ENCODE measurements at regions not wholly inside any gene's neighbourhood (a gene's known extent, or its start where the extent isn't known, plus 50 kb on each side); places are given as distances from the start of the nearest gene placed in this dataset.
A peak's percentile ranks its signal among the peaks of the same experiment; 100 is the strongest.

DNA sequence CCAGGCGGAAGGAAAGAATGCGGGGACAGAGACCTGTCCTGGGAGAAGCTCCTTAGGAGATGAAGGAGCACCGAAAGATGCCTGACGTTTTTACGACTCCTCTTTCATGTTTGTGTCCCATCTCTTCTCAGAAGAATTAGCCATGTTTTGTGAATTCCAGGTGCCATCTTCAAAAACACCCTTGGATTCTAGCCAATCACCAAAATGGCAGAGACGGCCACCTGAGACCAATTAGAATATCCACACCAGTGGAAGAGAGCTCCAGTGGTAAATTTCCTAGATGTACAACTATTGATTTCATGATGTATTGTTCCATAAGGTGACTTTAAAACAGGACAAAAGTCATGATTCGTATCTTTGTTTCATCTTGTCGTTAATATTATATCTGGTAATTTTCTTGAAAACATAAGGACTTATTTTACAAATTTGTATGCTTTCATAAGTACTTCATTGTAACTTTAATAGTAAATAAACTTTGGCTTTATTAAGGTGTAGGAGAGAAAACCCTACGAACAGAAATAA is 62.3 kb upstream of the NUDT4 start:
- TF ChIP-seq EZH2phosphoT487 (IDR thresholded peaks at IDR 0.05; ENCODE audit: low read depth, severe bottlenecking, unreplicated experiment) (no peak), EZH2 (IDR thresholded peaks at IDR 0.05; ENCODE audit: borderline replicate concordance) (no peak)
- TF ChIP-seq, protein P1, sequence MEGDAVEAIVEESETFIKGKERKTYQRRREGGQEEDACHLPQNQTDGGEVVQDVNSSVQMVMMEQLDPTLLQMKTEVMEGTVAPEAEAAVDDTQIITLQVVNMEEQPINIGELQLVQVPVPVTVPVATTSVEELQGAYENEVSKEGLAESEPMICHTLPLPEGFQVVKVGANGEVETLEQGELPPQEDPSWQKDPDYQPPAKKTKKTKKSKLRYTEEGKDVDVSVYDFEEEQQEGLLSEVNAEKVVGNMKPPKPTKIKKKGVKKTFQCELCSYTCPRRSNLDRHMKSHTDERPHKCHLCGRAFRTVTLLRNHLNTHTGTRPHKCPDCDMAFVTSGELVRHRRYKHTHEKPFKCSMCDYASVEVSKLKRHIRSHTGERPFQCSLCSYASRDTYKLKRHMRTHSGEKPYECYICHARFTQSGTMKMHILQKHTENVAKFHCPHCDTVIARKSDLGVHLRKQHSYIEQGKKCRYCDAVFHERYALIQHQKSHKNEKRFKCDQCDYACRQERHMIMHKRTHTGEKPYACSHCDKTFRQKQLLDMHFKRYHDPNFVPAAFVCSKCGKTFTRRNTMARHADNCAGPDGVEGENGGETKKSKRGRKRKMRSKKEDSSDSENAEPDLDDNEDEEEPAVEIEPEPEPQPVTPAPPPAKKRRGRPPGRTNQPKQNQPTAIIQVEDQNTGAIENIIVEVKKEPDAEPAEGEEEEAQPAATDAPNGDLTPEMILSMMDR (IDR thresholded peaks at IDR 0.05; ENCODE audit: poor library complexity) = no peak
- H3K4me2 ChIP-seq = peak overlapping the region; percentile 43
- WGBS (ENCODE audit: low lambda C conversion rate, missing lambda C conversion rate) = 75% methylated on average over 9 of the region's 9 CpGs
- no peaks in the 10 kb centered on the region for H3K27me3 ChIP-seq
- H3K36me3 ChIP-seq (replicated peaks; ENCODE audit: insufficient read depth, low read depth) = no peaks in the 10 kb centered on the region
- H3K9me2 ChIP-seq (replicated peaks; ENCODE audit: insufficient read depth) = no peaks in the 10 kb centered on the region
- H3K4me3 ChIP-seq = no peak overlapping the region
- peak overlapping the region; percentile 89 for H3K27ac ChIP-seq
- H3K79me2 ChIP-seq = no peaks in the 10 kb centered on the region
- peaks cover 26% of the 10 kb centered on the region for H3K4me1 ChIP-seq (ENCODE audit: insufficient read depth)
- H3K9me3 ChIP-seq (ENCODE audit: low read depth) = no peaks in the 10 kb centered on the region
- DNase-seq (ENCODE audit: low spot score) = no peak
- no peak overlapping the region for H2AFZ ChIP-seq
- no peaks in the 10 kb centered on the region for H4K20me1 ChIP-seq (ENCODE audit: insufficient read depth, poor library complexity, severe bottlenecking)

DNA sequence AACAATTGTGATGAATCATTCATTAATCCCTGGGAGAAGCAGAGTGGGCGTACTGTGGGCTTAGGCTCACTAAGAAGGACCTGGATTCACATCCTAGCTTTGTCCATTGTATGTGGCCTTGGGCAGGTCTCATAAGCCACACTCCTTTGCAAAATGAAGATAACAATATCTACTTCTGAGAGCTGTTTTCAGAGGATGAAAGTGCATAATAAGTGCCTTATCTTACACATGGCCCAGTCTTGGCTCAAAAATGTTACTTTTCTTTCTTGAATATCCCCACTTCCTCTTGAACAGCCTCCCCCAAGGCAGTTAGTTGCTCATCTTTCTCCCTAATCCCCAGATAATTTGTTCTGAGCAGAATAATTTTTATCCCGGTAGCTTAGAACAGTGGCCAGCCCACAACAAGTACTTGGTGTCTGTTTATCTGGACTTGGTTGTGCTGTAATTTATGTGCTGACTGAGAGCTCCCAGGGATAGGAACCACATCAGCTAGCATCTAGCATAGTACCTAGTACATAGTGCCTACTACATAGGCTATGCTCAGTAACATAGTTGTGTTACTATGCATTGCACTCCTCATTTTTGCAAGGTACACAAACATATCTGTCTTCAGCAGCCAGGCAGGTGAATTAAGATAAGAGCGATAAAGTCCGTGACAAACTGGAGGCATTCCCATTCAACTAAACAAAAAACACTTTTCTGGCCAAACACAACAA is 61.7 kb upstream of the NUDT4 start:
- H3K4me3 ChIP-seq = no peak overlapping the region
- peaks cover 26% of the 10 kb centered on the region for H3K4me1 ChIP-seq (ENCODE audit: insufficient read depth)
- no peaks in the 10 kb centered on the region for H3K9me3 ChIP-seq (ENCODE audit: low read depth)
- H3K27me3 ChIP-seq = no peaks in the 10 kb centered on the region
- TF ChIP-seq, protein P1 (IDR thresholded peaks at IDR 0.05; ENCODE audit: poor library complexity) = no peak
- TF ChIP-seq EZH2phosphoT487 (IDR thresholded peaks at IDR 0.05; ENCODE audit: low read depth, severe bottlenecking, unreplicated experiment) (no peak), EZH2 (IDR thresholded peaks at IDR 0.05; ENCODE audit: borderline replicate concordance) (no peak)
- H3K36me3 ChIP-seq (replicated peaks; ENCODE audit: insufficient read depth, low read depth) = no peaks in the 10 kb centered on the region
- DNase-seq (ENCODE audit: low spot score) = peak; percentile 13
- WGBS (ENCODE audit: low lambda C conversion rate, missing lambda C conversion rate) = 22% methylated on average over 4 of the region's 4 CpGs
- H3K27ac ChIP-seq = peak overlapping the region; percentile 89
- H4K20me1 ChIP-seq (ENCODE audit: insufficient read depth, poor library complexity, severe bottlenecking) = no peaks in the 10 kb centered on the region
- H3K9me2 ChIP-seq (replicated peaks; ENCODE audit: insufficient read depth) = no peaks in the 10 kb centered on the region
- H2AFZ ChIP-seq = no peak overlapping the region
- no peaks in the 10 kb centered on the region for H3K79me2 ChIP-seq
- peak overlapping the region; percentile 43 for H3K4me2 ChIP-seq

DNA sequence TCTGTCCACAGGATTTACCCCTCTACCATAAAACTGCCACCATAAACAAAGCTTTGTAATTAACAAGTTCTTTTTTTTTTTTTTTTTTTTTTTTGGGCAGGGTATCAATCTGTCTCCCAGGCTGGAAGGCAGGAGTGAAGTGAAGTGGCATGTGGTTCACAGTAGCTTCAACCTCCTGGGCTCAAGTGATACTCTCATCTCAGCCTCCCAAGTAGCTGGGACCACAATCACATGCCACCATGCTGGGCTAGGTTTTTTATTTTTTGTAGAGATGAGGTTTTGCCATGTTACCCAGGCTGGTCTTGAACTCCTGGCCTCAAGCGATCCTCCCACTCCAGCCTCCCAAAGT is 61.1 kb upstream of the NUDT4 start:
- no peaks in the 10 kb centered on the region for H3K79me2 ChIP-seq
- 100% methylated on average over 1 of the region's 1 CpG for WGBS (ENCODE audit: low lambda C conversion rate, missing lambda C conversion rate)
- no peak overlapping the region for H3K4me3 ChIP-seq
- H3K9me2 ChIP-seq (replicated peaks; ENCODE audit: insufficient read depth) = no peaks in the 10 kb centered on the region
- H3K4me1 ChIP-seq (ENCODE audit: insufficient read depth) = peaks cover 26% of the 10 kb centered on the region
- H3K27ac ChIP-seq = peak overlapping the region; percentile 89
- no peak for DNase-seq (ENCODE audit: low spot score)
- no peaks in the 10 kb centered on the region for H4K20me1 ChIP-seq (ENCODE audit: insufficient read depth, poor library complexity, severe bottlenecking)
- no peak overlapping the region for H2AFZ ChIP-seq
- H3K36me3 ChIP-seq (replicated peaks; ENCODE audit: insufficient read depth, low read depth) = no peaks in the 10 kb centered on the region
- H3K9me3 ChIP-seq (ENCODE audit: low read depth) = no peaks in the 10 kb centered on the region
- no peaks in the 10 kb centered on the region for H3K27me3 ChIP-seq
- TF ChIP-seq, protein P1 (IDR thresholded peaks at IDR 0.05; ENCODE audit: poor library complexity) = no peak
- no peak for TF ChIP-seq EZH2phosphoT487 (IDR thresholded peaks at IDR 0.05; ENCODE audit: low read depth, severe bottlenecking, unreplicated experiment)
- no peak for TF ChIP-seq EZH2 (IDR thresholded peaks at IDR 0.05; ENCODE audit: borderline replicate concordance)
- H3K4me2 ChIP-seq = no peak overlapping the region
